Keratinocyte (primary cell): ENCODE measurements at regions not wholly inside any gene's neighbourhood (a gene's known extent, or its start where the extent isn't known, plus 50 kb on each side); places are given as distances from the start of the nearest gene placed in this dataset.

Experiments
- EZH2 ChIP-seq: IDR thresholded peaks from one replicate; pipeline ENCODE4 v1.6.1; 2012; ENCODE audit warnings: inconsistent platforms, mild to moderate bottlenecking, low read length, moderate library complexity
- TF ChIP-seq, protein P1 (sequence below), 3 experiments: IDR thresholded peaks in 1 of 3; conservative IDR thresholded peaks in 1 of 3; optimal IDR thresholded peaks in 1 of 3; 2 replicates in 2 of 3; 3 replicates in 1 of 3; pipeline versions ENCODE3 to v1.5.1; 2011; ENCODE audit warnings: low read length in 3 of 3, mild to moderate bottlenecking in 3 of 3, moderate library complexity in 2 of 3, control low read depth in 1 of 3, inconsistent platforms in 1 of 3; ENCODE audit not compliant: insufficient read depth in 2 of 3; ENCODE audit errors: extremely low read depth in 1 of 3

DNA sequence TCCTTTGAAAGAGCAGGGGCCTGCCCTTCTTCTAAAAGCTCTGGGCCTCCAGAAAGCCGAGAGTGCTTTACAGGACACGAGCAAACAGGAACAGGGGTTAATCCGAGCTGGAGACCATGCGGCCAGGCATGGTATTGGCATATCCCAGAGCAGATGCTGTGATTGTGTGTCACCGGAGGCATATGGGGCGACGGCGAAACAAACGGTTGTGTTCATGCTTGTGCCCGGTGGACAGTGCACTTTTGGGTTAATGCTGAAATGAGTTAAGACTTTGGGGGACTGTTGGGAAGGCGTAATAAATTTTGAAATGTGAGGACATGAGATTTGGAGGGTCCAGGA, 1088.7 kb upstream of the DEFB115 start:
- TF ChIP-seq EZH2 = no peak
- TF ChIP-seq, protein P1, sequence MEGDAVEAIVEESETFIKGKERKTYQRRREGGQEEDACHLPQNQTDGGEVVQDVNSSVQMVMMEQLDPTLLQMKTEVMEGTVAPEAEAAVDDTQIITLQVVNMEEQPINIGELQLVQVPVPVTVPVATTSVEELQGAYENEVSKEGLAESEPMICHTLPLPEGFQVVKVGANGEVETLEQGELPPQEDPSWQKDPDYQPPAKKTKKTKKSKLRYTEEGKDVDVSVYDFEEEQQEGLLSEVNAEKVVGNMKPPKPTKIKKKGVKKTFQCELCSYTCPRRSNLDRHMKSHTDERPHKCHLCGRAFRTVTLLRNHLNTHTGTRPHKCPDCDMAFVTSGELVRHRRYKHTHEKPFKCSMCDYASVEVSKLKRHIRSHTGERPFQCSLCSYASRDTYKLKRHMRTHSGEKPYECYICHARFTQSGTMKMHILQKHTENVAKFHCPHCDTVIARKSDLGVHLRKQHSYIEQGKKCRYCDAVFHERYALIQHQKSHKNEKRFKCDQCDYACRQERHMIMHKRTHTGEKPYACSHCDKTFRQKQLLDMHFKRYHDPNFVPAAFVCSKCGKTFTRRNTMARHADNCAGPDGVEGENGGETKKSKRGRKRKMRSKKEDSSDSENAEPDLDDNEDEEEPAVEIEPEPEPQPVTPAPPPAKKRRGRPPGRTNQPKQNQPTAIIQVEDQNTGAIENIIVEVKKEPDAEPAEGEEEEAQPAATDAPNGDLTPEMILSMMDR (optimal IDR thresholded peaks at IDR 0.05 in 1 of 3, IDR thresholded peaks at IDR 0.05 in 1 of 3, conservative IDR thresholded peaks at IDR 0.05 in 1 of 3; ENCODE audit: extremely low read depth in 1 of 3, insufficient read depth in 2 of 3, low read length in 3 of 3) = no peak
